Pancreas (tissue), 10 donors: ENCODE measurements at regions not wholly inside any gene's neighbourhood (a gene's known extent, or its start where the extent isn't known, plus 50 kb on each side); places are given as distances from the start of the nearest gene placed in this dataset.

Source experiments
- ATAC-seq, 4 donors: fragments of 200-7000 bp; cut with Tn5 transposase; one replicate each; pipeline versions ENCODE4 v1.8.0 to v1.9.1; 2020; ENCODE audit warnings: mild to moderate bottlenecking in 4 of 4, moderate library complexity in 4 of 4
- DNase-seq, 6 donors: peaks; one replicate each; pipeline ENCODE4 v3.0.0-alpha.2; 2020
- FAIRE-seq: peaks from 2 replicates; lab custom pipeline; 2012; peaks lifted over from hg19 to GRCh38; lab: Jason Lieb, UNC
- H3K27ac ChIP-seq, 4 donors: fragments of 200-600 bp; sonication (generic); 1 replicate in 3 of 4; 2 replicates in 1 of 4; pipeline versions ENCODE4 v1.5.0 to v1.8.0; 2020
- H3K27me3 ChIP-seq, 4 donors: fragments of 200-600 bp; one replicate each; pipeline ENCODE4 v1.8.0; 2021
- H3K36me3 ChIP-seq, 3 donors: fragments of 200-600 bp; sonication (generic) in 1 of 3; one replicate each; pipeline versions ENCODE4 v1.5.0 to v1.8.0; 2020 to 2021
- H3K4me1 ChIP-seq, 3 donors: fragments of 200-600 bp; one replicate each; pipeline ENCODE4 v1.8.0; 2021
- H3K4me3 ChIP-seq, 4 donors: fragments of 200-600 bp; sonication (generic) in 2 of 4; one replicate each; pipeline versions ENCODE4 v1.5.0 to v1.8.0; 2020 to 2021
- H3K9me3 ChIP-seq, 4 donors: fragments of 200-600 bp; one replicate each; pipeline ENCODE4 v1.8.0; 2021
- CTCF ChIP-seq, 4 donors: fragments of 200-600 bp; sonication (generic) in 3 of 4; IDR thresholded peaks; one replicate each; pipeline versions ENCODE4 v1.5.0 to v1.8.0; 2021; ENCODE audit warnings: antibody characterized with exemption in 4 of 4
- WGBS, 2 donors: extraction: QIAGEN DNeasy Blood & Tissue Kit; methylation state at CpG; one replicate each; pipeline ENCODE4 v1.1.7; 2013; 5-methylcytosine and 5-hydroxymethylcytosine counted together
- intact Hi-C, 3 donors: fragments of 100-400 bp; cut with DNase I; formaldehyde crosslinking; loops; one replicate each; pipeline versions ENCODE4 v1.11.1 to v1.14.2; 2022
- donor health status: healthy with polysubstance abuse.
- donor health status: DM: no; HTN: no; CAD: no; lungs with moderate emphysema.
- donor health status: DM: no; HTN: no; CAD: no.
- donor health status: control.
- donor health status: control.
- donor health status: Bipolar disorder and iron deficiency.
- donor health status: DM: yes; HTN: yes; CAD: no.
- donor health status: DM: no; HTN: no; CAD: no.
- donor health status: DM: no; HTN: no; CAD: no.
- donor health status: DM: yes; HTN: yes; CAD: no.

GRCh38 chr12:113613414-113613813 is 141.7 kb upstream of the LHX5 start:
- WGBS, 2 donors, result 76 to 83% methylated on average over 2 of the region's 2 CpGs
- no peak for ATAC-seq
- DNase-seq, result no peak
- Histone ChIP-seq H3K4me1 (no peaks in the 10 kb centered on the region), H3K9me3 (no peaks in the 10 kb centered on the region), H3K36me3 (no peaks in the 10 kb centered on the region), H3K4me3 (no peak overlapping the region), H3K27ac (no peak overlapping the region), H3K27me3 (peaks cover 0 to 18% (median 0%) of the 10 kb centered on the region in 4 donors)
- TF ChIP-seq CTCF (IDR thresholded peaks at IDR 0.05), result no peak
- no peak for FAIRE-seq
- intact Hi-C loops, result no loop called here

- peaks cover 0 to 19% (median 0%) of the 10 kb centered on the region in 4 donors for H3K27me3 ChIP-seq
- intact Hi-C loops, result no loop called here
Measured at GRCh38 chr12:113612793-113613192, 141.1 kb upstream of the LHX5 start.

GRCh38 chr12:113612076-113612728 is 140.5 kb upstream of the LHX5 start:
- Histone ChIP-seq H3K4me1 (no peaks in the 10 kb centered on the region), H3K4me3 (no peak overlapping the region), H3K27me3 (peaks cover 0 to 19% (median 0%) of the 10 kb centered on the region in 4 donors), H3K36me3 (no peaks in the 10 kb centered on the region), H3K9me3 (no peaks in the 10 kb centered on the region), H3K27ac (no peak overlapping the region)
- WGBS, 2 donors, result 17 to 18% methylated on average over 16 of the region's 16 CpGs
- TF ChIP-seq CTCF (IDR thresholded peaks at IDR 0.05), result no peak
- no peak for FAIRE-seq
- intact Hi-C loops, result no loop called here
- no peak for DNase-seq
- no peak for ATAC-seq

More at GRCh38 chr12:113612793-113613192, 141.1 kb upstream of the LHX5 start:
- 13 to 18% methylated on average over 3 of the region's 3 CpGs for WGBS, 2 donors
- Histone ChIP-seq H3K4me1 (no peaks in the 10 kb centered on the region), H3K36me3 (no peaks in the 10 kb centered on the region), H3K27ac (no peak overlapping the region), H3K9me3 (no peaks in the 10 kb centered on the region), H3K4me3 (no peak overlapping the region)
- ATAC-seq, result no peak
- no peak for FAIRE-seq
- DNase-seq, result no peak
- TF ChIP-seq CTCF (IDR thresholded peaks at IDR 0.05), result no peak

GRCh38 chr12:113611652-113612051 is 140.0 kb upstream of the LHX5 start:
- TF ChIP-seq CTCF (IDR thresholded peaks at IDR 0.05), result no peak
- Histone ChIP-seq H3K9me3 (no peaks in the 10 kb centered on the region), H3K36me3 (no peaks in the 10 kb centered on the region), H3K4me3 (no peak overlapping the region), H3K27ac (no peak overlapping the region), H3K4me1 (no peaks in the 10 kb centered on the region), H3K27me3 (peaks cover 0 to 19% (median 0%) of the 10 kb centered on the region in 4 donors)
- intact Hi-C loops, result no loop called here
- ATAC-seq (no peak), FAIRE-seq (no peak), DNase-seq (no peak)
- WGBS, 2 donors, result 55 to 56% methylated on average over 8 of the region's 8 CpGs

- no peak for FAIRE-seq
- WGBS, 2 donors, result 2 to 4% methylated on average over 13 of the region's 13 CpGs
- no peaks in the 10 kb centered on the region for H3K4me1 ChIP-seq
- no peak overlapping the region for H3K4me3 ChIP-seq
- H3K27ac ChIP-seq, result no peak overlapping the region
- H3K27me3 ChIP-seq, result peaks cover 0 to 19% (median 0%) of the 10 kb centered on the region in 4 donors
- H3K9me3 ChIP-seq, result no peaks in the 10 kb centered on the region
- TF ChIP-seq CTCF (IDR thresholded peaks at IDR 0.05), result no peak
- no peaks in the 10 kb centered on the region for H3K36me3 ChIP-seq
- no peak for ATAC-seq
- intact Hi-C loops, result no loop called here
- DNase-seq, result no peak
Measured at GRCh38 chr12:113610698-113611097, 139.0 kb upstream of the LHX5 start.
